ENCODE measurements at regions not wholly inside any gene's neighbourhood (a gene's known extent, or its start where the extent isn't known, plus 50 kb on each side); places are given as distances from the start of the nearest gene placed in this dataset.
"Not testable (repeated sequence)": the region's sequence is repeated elsewhere in the genome, so short reads cannot be mapped to it uniquely, and the experiment has no call there.

GRCh38 chrX:123803984-123804365 lies 55.9 kb upstream of the XIAP start:
- not testable (repeated sequence) for TF ChIP-seq CTCF, POLR2A (IDR thresholded peaks at IDR 0.05)

Data from uterus (tissue), 2 donors.